ENCODE measurements at regions not wholly inside any gene's neighbourhood (a gene's known extent, or its start where the extent isn't known, plus 50 kb on each side); places are given as distances from the start of the nearest gene placed in this dataset.

DNA sequence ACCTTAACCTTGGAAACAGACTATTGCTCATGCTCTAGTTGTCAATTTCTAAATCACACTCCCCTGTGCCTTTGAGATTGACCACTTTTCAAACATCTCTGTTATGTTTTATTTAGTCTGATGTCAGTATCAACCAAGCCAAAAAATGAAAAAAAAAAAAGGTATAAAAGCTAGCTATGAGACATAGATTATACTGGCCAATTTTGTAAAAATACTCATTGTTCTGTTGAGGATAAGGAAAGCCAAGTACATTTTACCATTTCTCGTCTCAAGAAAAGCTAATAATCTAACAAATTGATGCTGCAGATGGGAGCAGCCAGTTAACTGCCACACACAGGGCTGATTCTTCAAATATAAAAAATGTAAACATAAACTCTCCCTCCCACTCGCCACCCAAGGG lies 572.6 kb upstream of the KLF12 start:
- DNase-seq = no peak

DNA sequence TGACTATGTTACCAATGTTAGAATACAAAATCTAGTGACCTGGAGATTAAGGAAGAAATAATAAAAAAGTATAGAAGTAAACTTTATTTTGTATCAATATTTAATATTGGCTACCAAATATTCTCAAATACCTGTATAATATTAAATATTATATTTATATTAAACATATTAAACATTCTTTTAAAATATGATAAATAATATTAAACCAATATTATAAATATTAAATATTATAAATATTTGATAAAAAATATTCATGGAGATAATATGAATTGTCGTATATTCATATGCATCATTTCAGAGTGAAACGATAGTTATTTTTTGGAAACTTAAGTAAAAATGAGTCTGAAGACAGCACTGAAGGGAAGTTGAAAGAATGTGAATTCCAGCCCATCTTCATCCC lies 571.2 kb upstream of the KLF12 start:
- DNase-seq = no peak

DNA sequence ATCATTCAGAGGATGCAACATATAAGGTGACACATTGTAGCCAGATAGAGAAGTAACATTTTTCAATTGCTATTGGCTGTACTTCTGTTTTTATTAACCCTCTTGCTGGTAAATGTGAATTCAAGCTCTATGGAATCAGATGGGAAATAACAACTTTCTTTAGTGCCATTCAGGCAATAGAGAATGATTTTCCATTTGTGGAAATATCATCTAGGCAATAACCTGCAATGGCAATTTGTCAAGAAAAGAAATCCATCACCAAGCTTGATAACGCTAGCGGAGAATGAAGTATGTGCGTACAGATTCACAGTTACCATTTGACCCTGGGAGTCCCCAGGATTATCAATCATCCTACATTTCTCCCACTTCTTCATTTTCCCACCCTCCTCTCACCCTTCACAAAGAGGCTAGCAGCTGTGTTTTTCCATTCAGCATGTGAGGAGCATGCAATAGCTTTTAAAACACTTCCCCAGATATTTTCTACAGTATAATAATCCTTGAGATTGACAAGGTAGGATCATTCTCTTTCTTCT lies 569.7 kb upstream of the KLF12 start:
- no peak for DNase-seq

DNA sequence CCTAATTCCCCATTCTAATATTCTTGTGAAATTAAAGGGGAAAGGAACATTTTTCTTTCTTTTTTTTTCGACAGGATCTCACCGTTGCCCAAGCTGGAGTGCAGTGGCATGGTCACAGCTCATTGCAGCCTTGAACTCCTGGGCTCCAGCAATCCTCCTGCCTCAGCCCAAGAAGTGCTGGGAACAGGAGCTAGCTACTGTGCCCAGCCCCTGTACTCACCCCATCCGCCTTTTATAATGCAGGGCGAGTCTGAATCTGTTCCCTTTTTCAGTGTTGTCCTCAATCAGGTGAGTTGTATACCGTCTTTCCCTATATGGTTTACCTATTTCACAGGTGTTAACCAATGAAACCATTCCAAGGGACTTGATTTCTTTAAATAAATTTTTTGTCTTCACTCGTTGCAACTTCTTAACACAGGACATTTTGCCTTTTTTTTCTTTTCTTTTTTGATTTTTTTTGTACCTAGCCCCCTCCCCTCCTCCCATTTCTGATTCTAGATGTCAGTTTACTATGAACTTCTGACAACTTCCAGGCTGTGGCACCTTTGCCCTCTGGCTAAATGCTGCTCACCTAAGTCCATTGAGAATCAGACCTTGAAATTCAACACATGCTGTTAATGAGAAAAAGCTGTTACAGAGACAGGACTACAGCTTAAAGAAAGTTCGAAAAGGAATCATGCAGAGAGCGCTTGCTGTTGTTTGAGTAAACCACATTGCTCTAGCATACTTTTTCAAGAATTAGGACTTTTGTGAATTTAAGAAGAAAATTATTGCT lies 562.1 kb upstream of the KLF12 start:
- DNase-seq = no peak

DNA sequence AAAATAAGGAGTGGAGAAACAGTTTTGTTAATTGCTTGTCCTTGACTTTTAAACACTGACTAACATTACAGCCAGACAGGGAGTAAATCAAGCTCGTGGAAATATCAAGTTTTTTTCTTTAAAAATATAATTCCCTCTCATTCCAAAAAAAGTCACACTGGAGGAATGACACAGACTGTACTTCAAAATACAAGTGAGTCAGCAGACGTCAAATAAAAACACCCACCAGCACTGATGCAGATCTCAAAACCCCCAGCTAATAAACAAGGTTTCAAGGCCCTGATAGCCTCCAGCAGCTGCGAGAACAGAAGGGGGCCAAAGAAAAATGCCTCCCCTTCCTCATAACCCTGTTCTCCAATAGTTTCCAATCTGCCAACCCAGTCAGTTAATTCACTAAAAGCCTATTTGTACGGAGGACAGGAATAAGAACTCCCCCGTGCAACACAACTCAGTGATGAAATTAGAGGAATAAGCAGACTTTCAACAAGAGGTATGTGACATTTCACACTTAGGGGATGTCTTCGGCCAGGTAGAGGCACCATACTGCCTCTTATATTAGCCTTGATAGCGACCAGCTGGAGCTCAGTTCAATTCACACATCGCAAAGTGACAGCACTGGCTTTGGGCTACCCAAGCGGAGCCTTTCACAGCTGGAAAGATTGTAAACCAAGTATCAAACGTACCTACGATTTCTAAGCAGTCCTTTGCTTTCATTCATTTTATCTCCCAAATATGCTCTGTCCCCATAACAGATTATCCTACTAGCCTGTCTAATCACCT lies 561.0 kb upstream of the KLF12 start:
- no peak for DNase-seq

DNA sequence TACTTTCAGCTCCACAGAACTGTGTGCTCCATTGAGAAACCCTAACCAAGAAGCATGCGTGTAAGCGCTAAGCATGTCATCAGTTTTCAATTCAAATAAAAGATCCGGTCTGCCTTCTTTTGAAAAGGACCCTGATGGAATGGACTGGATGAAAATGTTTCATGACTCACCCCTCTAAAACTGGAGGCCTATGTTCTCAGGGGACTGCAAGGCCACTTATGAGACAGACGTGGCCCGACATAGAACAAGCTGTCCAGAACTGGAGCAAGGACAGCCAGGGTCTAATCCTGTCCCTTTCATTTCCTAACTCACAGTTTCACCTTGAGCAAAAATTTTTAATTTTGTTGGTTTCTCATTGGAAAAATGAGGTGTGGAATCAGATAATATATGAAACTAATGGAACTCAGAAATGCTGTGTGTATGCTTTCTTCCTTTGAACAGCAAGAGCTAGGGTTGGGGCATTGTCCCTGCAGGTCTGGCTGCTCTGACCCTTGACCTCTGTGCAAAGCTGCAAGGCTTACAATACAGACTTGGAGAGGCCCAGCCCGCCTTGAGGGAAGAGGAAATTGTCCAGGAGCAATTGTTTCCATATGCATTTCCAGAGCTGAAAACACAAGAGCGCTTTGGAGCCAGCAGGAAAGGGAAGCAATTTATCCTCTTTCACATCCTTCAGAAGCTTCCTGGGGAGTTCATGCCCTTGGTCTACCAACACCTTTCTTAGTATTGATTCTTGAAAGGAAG lies 553.4 kb upstream of the KLF12 start:
- DNase-seq = no peak

DNA sequence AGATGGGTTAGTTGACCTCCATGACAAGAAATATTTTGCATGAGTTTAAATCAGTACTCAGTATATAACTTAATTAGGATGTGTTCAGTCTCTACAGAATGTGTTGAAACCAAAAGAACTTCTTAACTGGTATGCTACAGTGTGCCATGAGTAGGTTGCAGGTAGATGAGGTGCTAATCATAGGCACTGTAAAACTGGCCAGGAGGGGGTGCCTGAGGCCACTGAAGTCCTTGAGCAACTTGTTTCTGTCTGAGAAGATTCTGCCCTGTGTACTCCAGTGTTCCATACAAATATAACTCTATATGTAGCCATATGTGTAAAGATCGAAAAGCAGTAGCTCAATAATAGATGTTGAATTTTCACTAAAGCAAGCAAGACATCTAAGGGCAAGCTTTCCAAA lies 549.2 kb upstream of the KLF12 start:
- DNase-seq = no peak

DNA sequence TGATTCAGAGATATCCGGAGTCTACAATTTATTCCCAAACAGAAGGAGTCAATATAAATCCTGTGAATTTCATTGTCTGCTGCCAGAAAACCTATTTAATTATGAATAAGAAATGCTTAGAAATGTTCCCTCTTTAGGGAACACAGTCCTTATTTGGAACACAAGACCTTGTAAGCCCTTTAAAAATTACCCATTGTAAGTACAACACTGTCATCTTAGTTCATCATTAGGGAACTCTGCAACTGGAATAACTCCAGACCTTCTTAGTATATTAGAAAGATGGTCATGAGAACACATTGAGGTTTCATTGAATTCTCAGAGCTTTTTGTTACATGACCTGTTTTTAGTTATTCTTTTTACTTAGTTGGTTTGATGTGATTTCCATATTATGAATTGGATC lies 548.5 kb upstream of the KLF12 start:
- no peak for DNase-seq

DNA sequence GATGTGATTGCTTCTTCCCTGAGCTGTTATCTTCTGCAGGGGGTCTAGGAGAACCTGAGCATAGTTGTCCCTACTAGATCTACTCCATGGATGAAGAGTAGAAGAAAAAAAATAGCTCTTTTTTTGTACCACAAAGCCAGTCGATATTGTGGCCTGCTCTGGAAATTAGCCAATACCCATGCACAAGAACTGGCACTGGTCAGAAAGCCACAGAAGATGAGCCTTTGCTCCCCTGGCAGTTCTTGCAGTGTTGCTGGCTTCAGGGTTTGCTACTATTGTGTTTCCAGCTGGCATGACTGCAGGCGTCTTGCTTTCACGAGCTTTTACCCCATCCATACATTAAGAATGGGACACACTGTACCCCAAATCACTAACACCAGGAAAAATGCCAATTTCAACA lies 547.7 kb upstream of the KLF12 start:
- no peak for DNase-seq

DNA sequence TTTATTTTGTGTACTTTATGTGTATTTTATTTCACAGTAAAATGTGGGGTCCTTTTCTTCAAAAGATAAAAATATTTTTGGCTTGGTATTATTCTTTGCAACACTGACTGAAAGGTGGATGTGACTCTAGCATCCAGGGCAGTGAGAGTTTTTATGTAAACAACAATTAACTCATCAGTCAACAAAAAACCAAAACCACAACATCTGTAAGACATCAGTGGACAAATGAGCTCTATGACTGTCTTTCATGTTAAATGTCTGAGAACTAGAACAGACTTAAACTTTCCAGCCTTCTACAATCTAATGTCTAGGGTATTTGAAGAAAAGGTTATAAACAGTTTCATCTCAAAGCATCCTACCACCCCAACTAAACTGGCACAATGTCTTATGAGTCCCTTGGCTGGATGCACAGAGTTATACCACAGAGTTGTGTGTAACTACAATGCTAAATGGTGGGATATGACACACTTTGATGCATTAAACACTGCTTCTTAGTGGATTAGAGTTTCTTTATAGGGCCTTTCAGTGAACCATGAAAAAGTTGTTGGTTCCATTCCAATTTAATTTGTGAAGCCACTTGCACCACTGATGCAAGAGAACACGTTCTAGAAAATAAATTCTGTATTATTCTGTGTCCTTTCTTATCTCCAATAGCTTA lies 544.2 kb upstream of the KLF12 start:
- DNase-seq = no peak

DNA sequence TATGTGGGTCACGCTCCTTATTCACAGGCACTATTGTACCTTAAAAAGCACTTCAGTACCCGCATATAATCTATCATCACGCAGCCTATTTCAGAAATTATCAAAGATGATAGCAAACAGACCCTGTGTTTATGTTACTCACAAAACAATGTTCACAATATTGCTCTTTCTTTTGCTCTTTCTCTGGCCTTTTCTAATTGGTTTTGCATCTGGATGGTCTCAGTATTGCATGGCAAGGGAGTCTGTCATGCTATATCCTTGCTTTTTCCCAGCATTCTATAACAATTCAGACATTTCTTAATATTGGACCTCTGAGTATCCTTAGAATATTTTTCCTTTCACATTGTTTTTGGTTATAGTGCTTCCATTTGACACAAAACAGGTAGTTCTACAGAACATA lies 541.8 kb upstream of the KLF12 start:
- DNase-seq = no peak

DNA sequence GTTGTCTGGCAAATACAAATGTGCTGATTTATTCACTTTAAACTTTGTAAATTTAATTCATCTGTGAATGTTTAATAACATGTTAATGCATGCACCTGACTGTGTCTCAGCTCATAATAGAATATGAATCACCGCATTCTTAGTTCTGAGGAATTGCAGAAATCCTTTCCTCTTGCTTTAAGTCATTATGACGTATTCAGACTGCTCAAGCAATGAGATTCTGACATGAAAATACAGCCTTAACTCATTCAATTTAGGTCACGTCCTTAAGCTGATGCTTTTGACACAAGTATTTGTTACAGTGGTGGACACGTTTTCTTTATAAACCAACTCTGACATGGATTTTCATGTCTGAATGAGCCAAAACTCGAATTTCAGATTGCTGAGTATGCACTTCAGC lies 541.0 kb upstream of the KLF12 start:
- DNase-seq = no peak

DNA sequence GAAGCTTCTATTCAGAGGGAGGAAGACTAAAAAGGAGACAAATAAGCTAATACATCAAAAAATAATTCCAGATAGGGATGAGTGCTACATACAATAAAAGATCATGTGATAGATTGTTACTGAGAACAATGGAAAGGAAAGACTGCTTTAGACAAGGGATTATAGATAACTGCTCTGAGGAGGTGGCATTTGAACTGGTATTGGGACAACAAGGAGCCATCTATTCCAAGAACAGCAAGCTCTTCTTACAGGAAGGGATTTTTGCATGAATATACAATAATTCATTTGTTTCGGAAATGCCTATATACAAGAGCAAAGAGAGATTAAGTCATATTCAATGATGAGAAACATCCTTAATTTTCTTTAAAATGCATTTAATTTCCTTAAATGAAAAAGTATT lies 540.5 kb upstream of the KLF12 start:
- no peak for DNase-seq

DNA sequence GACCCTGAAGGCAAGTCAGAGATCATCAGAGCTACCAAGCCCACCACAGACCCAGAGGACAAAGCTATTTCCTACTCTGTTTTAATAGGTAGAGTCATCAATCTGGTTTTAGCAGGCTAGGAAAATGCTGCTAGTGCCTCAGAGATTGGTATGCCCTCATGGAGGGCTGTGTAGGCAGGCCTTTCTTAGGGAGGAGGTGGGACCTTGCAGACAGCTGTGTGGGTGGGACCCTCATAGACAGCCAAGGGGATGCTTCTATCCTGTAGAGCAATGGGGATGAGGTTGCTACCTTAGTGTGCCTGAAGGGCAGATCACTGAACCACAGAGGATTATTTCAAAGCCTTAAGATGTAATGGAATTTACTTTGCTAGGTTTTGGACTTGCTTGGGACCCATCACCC lies 534.9 kb upstream of the KLF12 start:
- no peak for DNase-seq

DNA sequence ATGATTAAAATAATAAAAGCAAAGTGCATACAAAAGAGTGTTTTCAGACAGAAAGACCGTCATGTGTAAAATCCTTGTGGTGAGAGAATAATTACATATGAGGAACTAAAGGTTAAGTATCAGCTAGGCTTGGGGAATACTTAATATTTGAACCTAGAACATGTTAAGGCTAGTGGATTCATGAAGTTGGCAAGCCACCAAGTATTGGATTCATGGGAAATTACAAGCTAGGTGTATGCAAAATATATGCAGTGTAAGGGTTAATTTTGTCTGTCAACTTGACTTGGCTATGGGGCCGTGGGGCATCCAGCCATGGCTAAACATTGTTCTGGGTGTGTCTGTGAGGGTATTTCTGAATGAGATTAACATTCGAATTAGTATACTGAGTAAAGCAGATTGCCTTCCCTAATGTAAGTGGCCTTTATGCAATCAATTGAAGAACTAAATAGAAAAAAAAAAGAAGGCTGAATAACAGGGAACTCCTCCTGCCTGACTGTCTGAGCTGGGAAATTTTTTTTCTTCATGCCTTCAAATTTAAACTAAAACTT lies 533.5 kb upstream of the KLF12 start:
- no peak for DNase-seq

DNA sequence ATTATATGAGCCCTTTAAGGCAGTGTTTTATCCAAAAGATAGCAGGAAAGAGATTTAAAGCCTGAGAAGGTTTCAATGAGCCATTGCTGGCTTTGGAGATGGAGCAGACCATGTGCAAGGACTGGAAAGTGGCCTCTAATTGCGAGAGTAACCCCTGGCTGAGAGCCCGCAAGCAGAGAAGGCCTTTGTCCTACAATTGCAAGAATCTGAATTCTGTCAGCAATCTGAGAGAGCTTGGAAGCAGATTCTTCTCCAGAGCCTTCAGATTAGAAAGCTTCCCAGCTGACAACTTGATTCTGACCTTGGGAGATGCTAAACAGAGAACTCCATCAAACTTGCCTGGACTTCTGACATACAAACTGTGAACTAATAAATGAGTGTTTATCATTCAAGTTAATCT lies 528.7 kb upstream of the KLF12 start:
- DNase-seq = no peak

DNA sequence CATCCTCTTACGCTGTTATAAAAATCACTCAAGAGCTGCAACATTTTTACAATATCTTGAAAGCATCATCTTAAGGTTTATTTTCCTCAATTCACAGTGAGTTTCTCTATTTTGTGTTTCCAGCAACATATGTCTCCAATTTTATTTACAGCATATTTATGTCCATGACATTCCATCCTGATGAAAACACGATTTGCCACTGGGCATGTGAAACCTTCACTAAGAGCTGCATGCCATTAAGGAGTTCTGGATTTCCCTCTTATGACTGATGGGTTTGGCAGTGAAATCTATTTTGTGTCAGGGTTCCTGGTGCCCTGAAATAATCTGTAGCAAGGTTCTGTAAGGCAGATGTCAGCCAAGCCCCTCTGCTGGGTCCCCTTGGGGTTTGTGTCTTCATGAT lies 527.6 kb upstream of the KLF12 start:
- DNase-seq = no peak

DNA sequence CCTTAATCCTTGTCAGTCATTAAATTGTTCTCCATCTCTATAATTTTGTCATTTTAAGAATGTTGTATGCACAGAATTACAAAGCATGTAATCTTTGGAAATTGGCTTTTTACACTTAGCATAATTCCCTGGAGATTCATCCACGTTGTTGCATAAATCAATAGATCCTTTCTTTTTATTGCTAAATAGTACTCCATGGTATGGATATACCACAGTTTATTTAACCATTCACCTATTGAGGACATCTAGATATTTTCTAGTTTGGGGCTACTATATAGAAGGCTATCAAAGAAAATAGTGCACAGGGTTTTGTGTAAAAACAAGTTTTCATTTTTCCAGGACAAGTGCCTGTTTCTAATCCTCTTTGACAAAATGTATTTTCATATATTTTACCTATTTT lies 523.6 kb upstream of the KLF12 start:
- no peak for DNase-seq

DNA sequence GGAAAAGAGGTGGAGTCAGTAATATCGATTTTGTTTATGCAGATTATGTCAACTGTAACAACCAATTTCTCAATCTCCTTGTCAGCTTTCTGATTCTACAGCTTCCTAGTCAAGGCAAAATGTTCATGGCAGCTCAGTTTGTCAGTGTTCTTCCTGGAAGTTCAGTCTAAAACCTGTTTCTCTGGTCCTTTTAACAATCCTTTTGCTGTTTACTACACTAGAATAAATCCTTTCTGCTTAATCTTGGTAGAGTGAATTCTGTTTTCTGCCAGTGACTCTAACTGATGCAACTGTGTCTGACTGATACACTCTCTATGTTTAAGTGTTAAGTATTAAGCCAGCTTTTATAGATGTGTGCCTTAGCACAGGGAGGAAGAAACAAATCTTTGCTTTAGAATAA lies 516.9 kb upstream of the KLF12 start:
- no peak for DNase-seq

DNA sequence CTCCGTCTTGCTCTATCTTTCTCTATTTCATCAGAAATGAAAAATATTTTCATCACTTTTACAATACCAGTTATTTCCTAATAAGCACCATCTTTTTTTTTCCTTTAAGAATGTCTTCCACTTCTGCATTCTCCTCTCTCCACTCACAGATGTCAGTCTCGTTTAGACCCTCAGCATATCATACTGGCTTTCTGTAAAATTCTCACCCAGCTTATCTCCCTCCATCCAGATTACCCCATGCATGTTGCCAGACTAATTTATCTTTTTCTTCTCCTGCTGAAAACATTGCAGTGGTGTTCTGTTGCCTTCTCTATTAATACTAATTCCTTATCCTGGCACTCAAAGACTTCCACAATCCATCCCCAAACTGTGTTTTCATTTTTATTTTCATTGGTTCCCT lies 513.8 kb upstream of the KLF12 start:
- no peak for DNase-seq

DNA sequence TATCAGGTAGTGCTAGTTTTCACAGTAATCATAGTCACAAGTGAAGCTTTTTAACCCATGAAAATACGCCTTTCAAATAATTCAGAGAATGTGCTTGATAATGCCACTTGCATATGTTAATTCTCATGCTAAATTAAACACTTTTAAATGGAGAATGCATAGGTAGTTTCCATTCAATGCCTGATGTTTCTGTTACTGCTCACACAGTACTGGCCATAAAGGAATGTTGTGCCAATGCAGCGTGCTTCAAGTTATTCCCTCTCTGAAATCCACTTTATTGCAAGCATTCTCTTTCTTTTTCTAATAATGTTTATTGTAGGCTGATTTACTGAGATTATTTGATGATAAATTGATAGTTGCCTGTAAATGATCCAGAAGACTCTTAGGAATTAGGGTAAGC lies 513.0 kb upstream of the KLF12 start:
- no peak for DNase-seq

DNA sequence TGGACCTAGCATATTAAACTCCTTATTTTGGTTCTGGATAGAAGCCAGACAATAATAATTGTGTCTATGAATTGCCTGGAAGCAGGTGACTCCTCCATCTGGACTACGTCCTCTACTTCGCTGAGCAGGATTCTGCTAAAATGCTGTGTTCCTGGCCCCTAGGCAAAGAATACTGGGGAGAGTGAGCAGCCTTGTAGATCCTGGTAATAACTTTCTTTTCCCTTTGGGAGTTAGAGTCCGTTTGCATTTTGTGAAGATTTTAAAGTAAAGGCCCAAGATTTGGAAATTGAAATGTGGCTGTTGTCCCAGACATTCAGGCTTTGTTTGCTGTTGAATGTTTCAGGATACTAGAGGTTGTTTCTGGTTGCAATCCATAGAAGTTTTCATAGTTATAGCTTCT lies 511.9 kb upstream of the KLF12 start:
- DNase-seq = no peak

DNA sequence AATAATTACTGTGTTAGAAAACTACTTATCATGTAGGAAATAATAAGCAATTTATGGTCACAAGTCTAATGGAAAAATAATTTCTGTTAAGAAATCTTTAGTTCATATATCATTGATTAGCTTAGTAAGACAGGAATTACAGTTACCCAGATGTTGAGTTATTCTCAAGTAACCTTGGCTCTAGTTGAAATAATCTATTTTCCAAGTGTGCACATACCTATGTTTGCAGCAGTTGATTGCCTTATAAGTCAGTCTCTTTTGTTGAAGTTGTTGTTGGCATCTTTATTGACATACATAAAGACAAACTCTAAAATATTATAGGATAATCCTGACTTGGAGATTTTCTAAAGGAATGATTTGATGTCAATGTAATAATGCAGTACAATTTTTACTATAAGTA lies 511.4 kb upstream of the KLF12 start:
- no peak for DNase-seq
